DMS153 treated with DMSO at 0.1 percent for 48 hours (cell line): ENCODE measurements at regions not wholly inside any gene's neighbourhood (a gene's known extent, or its start where the extent isn't known, plus 50 kb on each side); places are given as distances from the start of the nearest gene placed in this dataset.
A peak's percentile ranks its signal among the peaks of the same experiment; 100 is the strongest.

Experiments used
- DNase-seq: peaks from one replicate; lab custom pipeline; 2025; ENCODE audit not compliant: unreplicated experiment; lab: John Stamatoyannopoulos, UW

- no peak for DNase-seq
These were observed 117.8 kb upstream of the NXT1 start for GRCh38 chr20:23232679-23233308.

- no peak for DNase-seq
These were observed 118.4 kb upstream of the NXT1 start for GRCh38 chr20:23232219-23232581.

- no peak for DNase-seq
These were observed 118.9 kb upstream of the NXT1 start for GRCh38 chr20:23231561-23232218.

GRCh38 chr20:23230766-23231385 lies 119.7 kb upstream of the NXT1 start:
- no peak for DNase-seq

- no peak for DNase-seq
These were observed 120.6 kb upstream of the NXT1 start for GRCh38 chr20:23229989-23230388.

GRCh38 chr20:23228912-23229311 lies 121.7 kb upstream of the NXT1 start:
- DNase-seq = no peak

GRCh38 chr20:23227976-23228375 lies 122.6 kb upstream of the NXT1 start:
- DNase-seq = no peak

- no peak for DNase-seq
These were observed 123.3 kb upstream of the NXT1 start for GRCh38 chr20:23227274-23227673.

- no peak for DNase-seq
These were observed 123.9 kb upstream of the NXT1 start for GRCh38 chr20:23226612-23227265.

- DNase-seq = no peak
These were observed 125.1 kb upstream of the NXT1 start for GRCh38 chr20:23225407-23226060.

GRCh38 chr20:23224806-23225205 lies 125.8 kb upstream of the NXT1 start:
- DNase-seq = no peak

- no peak for DNase-seq
These were observed 126.5 kb upstream of the NXT1 start for GRCh38 chr20:23223908-23224580.

- DNase-seq = no peak
These were observed 127.9 kb upstream of the NXT1 start for GRCh38 chr20:23222531-23223200.

- DNase-seq = no peak
These were observed 130.9 kb upstream of the CD93 start for GRCh38 chr20:23217023-23217422.

- no peak for DNase-seq
These were observed 129.3 kb upstream of the CD93 start for GRCh38 chr20:23215344-23215995.

- DNase-seq = no peak
These were observed 128.8 kb upstream of the CD93 start for GRCh38 chr20:23214903-23215302.

GRCh38 chr20:23212464-23212995 lies 126.4 kb upstream of the CD93 start:
- DNase-seq = peak; percentile 16

GRCh38 chr20:23212011-23212410 lies 125.9 kb upstream of the CD93 start:
- DNase-seq = no peak

GRCh38 chr20:23211164-23211563 lies 125.0 kb upstream of the CD93 start:
- no peak for DNase-seq
